DND-41 (cell line): ENCODE measurements at regions not wholly inside any gene's neighbourhood (a gene's known extent, or its start where the extent isn't known, plus 50 kb on each side); places are given as distances from the start of the nearest gene placed in this dataset.

ENCODE experiments used
- ATAC-seq: fragments of 200-7000 bp; cut with Tn5 transposase; 3 replicates; pipeline ENCODE4 v1.9.1; 2021; ENCODE audit warnings: low read depth; ENCODE audit not compliant: insufficient read depth
- DNase-seq: peaks from one replicate; pipeline ENCODE4 v3.0.0-alpha.2; 2020
- H2AFZ ChIP-seq: 2 replicates; pipeline ENCODE4 v1.6.0; 2012; ENCODE audit warnings: low read depth, low read length
- H3K27ac ChIP-seq: 2 replicates; pipeline ENCODE4 v1.5.1; 2012; ENCODE audit warnings: low read length, inconsistent platforms
- H3K27me3 ChIP-seq: fragments of 200-600 bp; sonication (generic); 2 replicates; pipeline ENCODE4 v1.6.0; 2012; ENCODE audit warnings: low read length, mild to moderate bottlenecking, inconsistent platforms; ENCODE audit not compliant: insufficient read depth, poor library complexity
- H3K36me3 ChIP-seq: 2 replicates; pipeline ENCODE4 v1.5.1; 2012; ENCODE audit warnings: low read length, inconsistent platforms; ENCODE audit not compliant: insufficient read depth
- H3K4me1 ChIP-seq: 2 replicates; pipeline ENCODE4 v1.5.1; 2012; ENCODE audit warnings: mild to moderate bottlenecking, low read length; ENCODE audit not compliant: insufficient read depth
- H3K4me2 ChIP-seq: 2 replicates; pipeline ENCODE4 v1.6.0; 2012; ENCODE audit warnings: mild to moderate bottlenecking, moderate library complexity, low read length, inconsistent platforms; ENCODE audit not compliant: insufficient read depth
- H3K4me3 ChIP-seq, 2 experiments: fragments of 200-600 bp in 1 of 2; shearing (Covaris generic) in 1 of 2; 2 replicates each; pipeline ENCODE4 v1.5.1; 2012 to 2016; ENCODE audit warnings: inconsistent platforms in 2 of 2, low read length in 2 of 2, mild to moderate bottlenecking in 2 of 2, low read depth in 1 of 2, moderate library complexity in 1 of 2
- H3K79me2 ChIP-seq: 2 replicates; pipeline ENCODE4 v1.6.0; 2012; ENCODE audit warnings: low read length, inconsistent platforms; ENCODE audit not compliant: insufficient read depth
- H3K9ac ChIP-seq: 2 replicates; pipeline ENCODE4 v1.6.0; 2012; ENCODE audit warnings: low read depth, mild to moderate bottlenecking, inconsistent platforms, low read length, moderate library complexity
- H3K9me3 ChIP-seq: 2 replicates; pipeline ENCODE4 v1.5.1; 2012; ENCODE audit warnings: low read length, moderate library complexity, mild to moderate bottlenecking, inconsistent platforms; ENCODE audit not compliant: insufficient read depth, severe bottlenecking
- H4K20me1 ChIP-seq: 2 replicates; pipeline ENCODE4 v1.6.0; 2012; ENCODE audit warnings: low read length; ENCODE audit not compliant: insufficient read depth
- CTCF ChIP-seq: IDR thresholded peaks from 2 replicates; pipeline ENCODE4 v1.5.1; 2012; ENCODE audit warnings: borderline replicate concordance, low read length, moderate library complexity, mild to moderate bottlenecking; ENCODE audit not compliant: poor library complexity, severe bottlenecking; ENCODE audit errors: extremely low read depth
- EZH2 ChIP-seq: IDR thresholded peaks from 3 replicates; pipeline ENCODE4 v1.6.1; 2012; ENCODE audit warnings: borderline replicate concordance, low read depth, mild to moderate bottlenecking, moderate library complexity, low read length, inconsistent platforms; ENCODE audit not compliant: severe bottlenecking

GRCh38 chr3:163812006-163812405 is 1266.3 kb downstream of the SI start:
- peaks cover 8% of the 10 kb centered on the region for H3K9me3 ChIP-seq
- no peaks in the 10 kb centered on the region for H3K79me2 ChIP-seq
- TF ChIP-seq EZH2 (no peak), CTCF (no peak)
- H3K27me3 ChIP-seq: no peaks in the 10 kb centered on the region
- no peak overlapping the region for H3K4me3 ChIP-seq
- H3K9ac ChIP-seq: no peak overlapping the region
- no peak for ATAC-seq
- no peak overlapping the region for H3K4me2 ChIP-seq
- no peak overlapping the region for H2AFZ ChIP-seq
- DNase-seq: no peak
- no peaks in the 10 kb centered on the region for H3K36me3 ChIP-seq
- no peak overlapping the region for H3K27ac ChIP-seq
- peaks cover 11% of the 10 kb centered on the region for H3K4me1 ChIP-seq
- no peaks in the 10 kb centered on the region for H4K20me1 ChIP-seq

- Histone ChIP-seq H3K27me3 (no peaks in the 10 kb centered on the region), H3K79me2 (no peaks in the 10 kb centered on the region), H3K4me3 (no peak overlapping the region), H4K20me1 (no peaks in the 10 kb centered on the region), H3K9ac (0 out of 2 replicates have a peak overlapping the region, but pooled peaks have one; percentile 6), H3K9me3 (no peaks in the 10 kb centered on the region), H3K36me3 (no peaks in the 10 kb centered on the region), H3K4me2 (peak overlapping the region; percentile 31), H3K27ac (peak overlapping the region; percentile 46), H3K4me1 (peaks cover 11% of the 10 kb centered on the region), H2AFZ (peak overlapping the region; percentile 50)
- DNase-seq: peak; percentile 18
- ATAC-seq: peak; percentile 80
- no peak for TF ChIP-seq CTCF
- TF ChIP-seq EZH2: no peak
These were observed 1268.7 kb downstream of the SI start for GRCh38 chr3:163809540-163809993.

GRCh38 chr3:163786416-163786815 is 1291.9 kb downstream of the SI start:
- ATAC-seq: 0 out of 3 replicates have a peak, but pooled peaks have one; percentile 17
- H3K4me3 ChIP-seq: no peak overlapping the region
- DNase-seq: no peak

More at GRCh38 chr3:163786416-163786815, 1291.9 kb downstream of the SI start:
- H3K9ac ChIP-seq: no peak overlapping the region
- 0 out of 2 replicates have a peak overlapping the region, but pooled peaks have one; percentile 7 for H3K27ac ChIP-seq
- no peak overlapping the region for H3K4me2 ChIP-seq
- no peaks in the 10 kb centered on the region for H4K20me1 ChIP-seq
- H3K79me2 ChIP-seq: no peaks in the 10 kb centered on the region
- no peak for TF ChIP-seq EZH2
- TF ChIP-seq CTCF: no peak
- H3K4me1 ChIP-seq: peaks cover 5% of the 10 kb centered on the region; the same call in 1 of the 2 replicates
- H3K36me3 ChIP-seq: no peaks in the 10 kb centered on the region
- H2AFZ ChIP-seq: peak overlapping the region; percentile 56; the same call in 1 of the 2 replicates
- peaks cover 4% of the 10 kb centered on the region for H3K9me3 ChIP-seq
- H3K27me3 ChIP-seq: no peaks in the 10 kb centered on the region
